H1 (cell line): ENCODE measurements at regions not wholly inside any gene's neighbourhood (a gene's known extent, or its start where the extent isn't known, plus 50 kb on each side); places are given as distances from the start of the nearest gene placed in this dataset.

ENCODE experiments used
- CTCF ChIA-PET: fragments of 300-600 bp; sonication (Branson Sonifier 250); formaldehyde crosslinking; loops from one replicate; lab custom pipeline; 2021; ENCODE audit not compliant: partially characterized antibody; lab: Charles Lee
- POLR2A ChIA-PET: fragments of 300-600 bp; sonication (Branson Sonifier 250); formaldehyde crosslinking; loops from one replicate; lab custom pipeline; 2021; ENCODE audit warnings: inconsistent platforms; ENCODE audit not compliant: partially characterized antibody; lab: Charles Lee
- DNase-seq, 2 experiments: peaks; one replicate each; pipeline versions ENCODE4 v3.0.0 to v3.0.0-alpha.2; 2010 to 2022; ENCODE audit warnings: low spot score in 2 of 2, low read depth in 1 of 2, mixed read lengths in 1 of 2
- FAIRE-seq: peaks from 2 replicates; lab custom pipeline; 2011; peaks lifted over from hg19 to GRCh38; lab: Jason Lieb, UNC
- H2AFZ ChIP-seq: 2 replicates; pipeline ENCODE4 v1.8.1; 2012; ENCODE audit warnings: low read length, inconsistent platforms
- H2AK5ac ChIP-seq: 2 replicates; pipeline ENCODE4 v1.6.1; 2013; ENCODE audit warnings: low read depth, low read length
- H2BK120ac ChIP-seq: replicated peaks from 2 replicates; pipeline ENCODE3; 2013; ENCODE audit warnings: low read depth, low read length, inconsistent platforms
- H2BK12ac ChIP-seq: 2 replicates; pipeline ENCODE4 v1.6.1; 2013; ENCODE audit warnings: low read depth, low read length
- H2BK15ac ChIP-seq: 2 replicates; pipeline ENCODE4 v1.6.1; 2013; ENCODE audit warnings: low read length
- H2BK20ac ChIP-seq: 2 replicates; pipeline ENCODE4 v1.6.1; 2013; ENCODE audit warnings: low read length
- H2BK5ac ChIP-seq: 2 replicates; pipeline ENCODE4 v1.6.1; 2013; ENCODE audit warnings: low read depth, low read length
- H3K14ac ChIP-seq: 2 replicates; pipeline ENCODE4 v1.6.1; 2013; ENCODE audit warnings: inconsistent platforms; ENCODE audit not compliant: insufficient read length
- H3K18ac ChIP-seq: 2 replicates; pipeline ENCODE4 v1.6.1; 2013; ENCODE audit warnings: low read length; ENCODE audit errors: extremely low read depth
- H3K23ac ChIP-seq: 2 replicates; pipeline ENCODE4 v1.6.1; 2013; ENCODE audit warnings: inconsistent platforms; ENCODE audit not compliant: insufficient read length
- H3K23me2 ChIP-seq: 2 replicates; pipeline ENCODE4 v1.6.1; 2013; ENCODE audit warnings: low read depth, low read length
- H3K27ac ChIP-seq: 2 replicates; pipeline ENCODE4 v1.6.1; 2011; ENCODE audit warnings: low read depth, low read length, inconsistent platforms
- H3K27me3 ChIP-seq, 4 experiments: replicated peaks in 1 of 4; 1 replicate in 1 of 4; 2 replicates in 3 of 4; pipeline versions ENCODE4 v1.6.1 to v1.8.1; 2011 to 2013; ENCODE audit warnings: low read length in 3 of 4, mild to moderate bottlenecking in 3 of 4, inconsistent platforms in 2 of 4, mixed read lengths in 2 of 4, moderate library complexity in 1 of 4; ENCODE audit not compliant: control insufficient read depth in 3 of 4, insufficient read depth in 3 of 4; ENCODE audit errors: extremely low read depth in 1 of 4
- H3K36me3 ChIP-seq, 4 experiments: 2 replicates each; pipeline versions ENCODE4 v1.6.1 to v1.8.1; 2011 to 2013; ENCODE audit warnings: mild to moderate bottlenecking in 4 of 4, low read length in 3 of 4, moderate library complexity in 2 of 4, control low read depth in 1 of 4, inconsistent platforms in 1 of 4; ENCODE audit not compliant: insufficient read depth in 4 of 4, control insufficient read depth in 2 of 4
- H3K4ac ChIP-seq: replicated peaks from 2 replicates; pipeline ENCODE3; 2013; ENCODE audit warnings: low read length, low read depth, mixed read lengths, inconsistent platforms; ENCODE audit not compliant: insufficient read length
- H3K4me1 ChIP-seq, 4 experiments: replicated peaks in 1 of 4; 1 replicate in 1 of 4; 2 replicates in 3 of 4; pipeline versions ENCODE4 v1.6.1 to v1.8.1; 2011 to 2013; ENCODE audit warnings: low read length in 3 of 4, inconsistent platforms in 2 of 4, mixed read lengths in 1 of 4; ENCODE audit not compliant: insufficient read depth in 4 of 4, control insufficient read depth in 3 of 4
- H3K4me2 ChIP-seq, 2 experiments: 2 replicates each; pipeline versions ENCODE4 v1.6.1 to v1.8.1; 2011 to 2013; ENCODE audit warnings: low read depth in 2 of 2, low read length in 2 of 2, control low read depth in 1 of 2, inconsistent platforms in 1 of 2, mild to moderate bottlenecking in 1 of 2; ENCODE audit not compliant: insufficient read depth in 1 of 2
- H3K4me3 ChIP-seq, 4 experiments: fragments of 200-600, 300-600 bp in 1 of 4; sonication (generic), shearing (Covaris generic), sonication (Bioruptor Twin) in 1 of 4; 2 replicates each; pipeline versions ENCODE4 v1.5.1 to v1.8.1; 2011 to 2016; ENCODE audit warnings: low read length in 4 of 4, low read depth in 3 of 4, control low read depth in 2 of 4, inconsistent platforms in 2 of 4, mild to moderate bottlenecking in 2 of 4, mixed read lengths in 1 of 4, moderate library complexity in 1 of 4; ENCODE audit not compliant: insufficient read depth in 2 of 4; ENCODE audit errors: extremely low read depth in 1 of 4
- H3K56ac ChIP-seq: replicated peaks from 2 replicates; pipeline ENCODE3; 2013; ENCODE audit warnings: low read depth, mild to moderate bottlenecking, mixed read lengths, low read length, inconsistent platforms; ENCODE audit not compliant: insufficient read length
- H3K79me1 ChIP-seq: 2 replicates; pipeline ENCODE4 v1.6.1; 2013; ENCODE audit warnings: low read depth, low read length, control low read depth
- H3K79me2 ChIP-seq, 2 experiments: 2 replicates each; pipeline versions ENCODE4 v1.6.1 to v1.8.1; 2012 to 2013; ENCODE audit warnings: low read length in 2 of 2, mild to moderate bottlenecking in 2 of 2, inconsistent platforms in 1 of 2; ENCODE audit not compliant: insufficient read depth in 2 of 2, control insufficient read depth in 1 of 2
- H3K9ac ChIP-seq, 4 experiments: replicated peaks in 1 of 4; 1 replicate in 1 of 4; 2 replicates in 3 of 4; pipeline versions ENCODE4 v1.6.1 to v1.8.1; 2011 to 2013; ENCODE audit warnings: low read depth in 3 of 4, low read length in 3 of 4, control low read depth in 2 of 4, mild to moderate bottlenecking in 2 of 4, moderate library complexity in 2 of 4, inconsistent platforms in 1 of 4; ENCODE audit errors: extremely low read depth in 1 of 4
- H3K9me3 ChIP-seq, 2 experiments: 2 replicates each; pipeline versions ENCODE4 v1.6.1 to v1.8.1; 2012 to 2013; ENCODE audit warnings: mild to moderate bottlenecking in 2 of 2, moderate library complexity in 2 of 2, control low read depth in 1 of 2, inconsistent platforms in 1 of 2, low read depth in 1 of 2, low read length in 1 of 2, mixed read lengths in 1 of 2; ENCODE audit not compliant: insufficient read depth in 2 of 2
- H4K20me1 ChIP-seq, 2 experiments: replicated peaks in 1 of 2; 2 replicates each; pipeline versions ENCODE3 to v1.8.1; 2011 to 2013; ENCODE audit warnings: inconsistent platforms in 2 of 2, low read length in 2 of 2, mild to moderate bottlenecking in 1 of 2; ENCODE audit not compliant: insufficient read depth in 2 of 2, control insufficient read depth in 1 of 2
- H4K5ac ChIP-seq: 2 replicates; pipeline ENCODE4 v1.6.1; 2013; ENCODE audit warnings: low read length, low read depth, mixed read lengths, inconsistent platforms; ENCODE audit not compliant: insufficient read length
- H4K8ac ChIP-seq: 2 replicates; pipeline ENCODE4 v1.8.0; 2013; ENCODE audit warnings: mild to moderate bottlenecking, moderate library complexity, low read length, inconsistent platforms; ENCODE audit not compliant: insufficient read depth; ENCODE audit errors: extremely low read depth
- H4K91ac ChIP-seq: replicated peaks from 2 replicates; pipeline ENCODE3; 2013; ENCODE audit warnings: low read length, mixed read lengths, inconsistent platforms; ENCODE audit not compliant: insufficient read length
- WGBS, 2 experiments: shearing (Covaris generic) in 1 of 2; methylation state at CpG; one replicate each; pipeline versions ENCODE4 v1.1.6 to v1.1.7; 2013 to 2015; ENCODE audit warnings: low lambda C conversion rate in 2 of 2, mixed read lengths in 2 of 2, inconsistent platforms in 1 of 2, low coverage in 1 of 2, missing lambda C conversion rate in 1 of 2; ENCODE audit not compliant: insufficient replicate concordance in 2 of 2, insufficient coverage in 1 of 2, insufficient read length in 1 of 2; ENCODE audit errors: extremely low coverage in 1 of 2, missing lambda C conversion rate in 1 of 2; 5-methylcytosine and 5-hydroxymethylcytosine counted together

DNA sequence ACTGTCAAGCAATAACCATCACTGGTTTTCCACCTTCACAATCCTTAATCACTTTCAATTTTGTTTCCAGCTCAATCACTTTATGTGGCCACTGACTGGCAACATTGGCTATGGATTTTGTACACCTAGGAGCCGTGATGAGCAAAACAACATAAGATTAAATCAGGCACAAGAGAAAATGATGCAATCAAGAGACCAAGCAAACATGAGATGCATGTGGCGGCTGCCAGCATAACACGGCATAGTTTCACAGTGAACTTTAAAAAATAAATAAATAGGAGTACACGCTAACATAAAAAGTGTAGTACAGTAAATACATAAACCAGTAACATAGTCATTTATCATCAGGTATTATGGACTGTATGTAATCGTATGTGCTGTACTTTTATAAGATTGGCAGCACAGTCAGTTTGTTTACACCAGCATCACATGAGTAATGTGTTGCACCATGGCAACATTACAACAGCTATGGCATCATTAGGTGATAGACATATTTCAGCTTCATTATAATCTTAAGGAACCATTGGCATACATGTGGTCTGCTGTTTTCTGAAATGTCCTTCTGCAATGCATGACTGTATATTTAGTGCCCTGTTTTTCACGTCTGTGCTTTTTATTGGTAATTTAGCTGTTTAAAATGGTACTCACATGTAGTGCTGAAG lies 83.3 kb upstream of the PRDM11 start:
- Histone ChIP-seq H3K4me3 (no peak overlapping the region), H4K5ac (no peak overlapping the region), H3K4me1 (peaks cover 0 to 3% (median 0%) of the 10 kb centered on the region in 4 experiments; a peak in 1 of 7 replicates), H4K8ac (no peak overlapping the region), H3K9ac (no peak overlapping the region), H3K27ac (no peak overlapping the region), H3K4me2 (no peak overlapping the region), H2AK5ac (no peak overlapping the region), H2BK5ac (no peak overlapping the region), H2BK120ac (no peak overlapping the region), H4K20me1 (no peaks in the 10 kb centered on the region), H3K79me2 (no peaks in the 10 kb centered on the region), H3K14ac (no peak overlapping the region), H3K23ac (no peak overlapping the region), H2BK15ac (no peak overlapping the region), H2AFZ (no peak overlapping the region), H3K36me3 (no peaks in the 10 kb centered on the region; a peak in 1 of 8 replicates), H3K23me2 (no peaks in the 10 kb centered on the region), H2BK12ac (no peak overlapping the region), H3K9me3 (peaks cover 4 to 18% of the 10 kb centered on the region in 2 experiments; a peak in 2 of 4 replicates), H3K18ac (no peak overlapping the region), H2BK20ac (no peak overlapping the region), H3K27me3 (no peaks in the 10 kb centered on the region; a peak in 1 of 7 replicates), H3K56ac (no peak overlapping the region), H4K91ac (no peak overlapping the region), H3K79me1 (no peaks in the 10 kb centered on the region), H3K4ac (no peak overlapping the region)
- DNase-seq (no peak), FAIRE-seq (no peak)
- ChIA-PET CTCF (interaction anchor here (0.7 to 1.7 kb wide), 10 partner anchors 8 to 169 kb away, joined by 3 to 4 read pairs (median 3); no protein-coding TSS in a partner anchor), POLR2A (no interaction called here)
- WGBS, 2 experiments = 90% methylated on average over 6 of the region's 6 CpGs; no CpG with 5 or more reads in 1 of the 2 experiments
